ENCODE measurements at regions not wholly inside any gene's neighbourhood (a gene's known extent, or its start where the extent isn't known, plus 50 kb on each side); places are given as distances from the start of the nearest gene placed in this dataset.

DNA sequence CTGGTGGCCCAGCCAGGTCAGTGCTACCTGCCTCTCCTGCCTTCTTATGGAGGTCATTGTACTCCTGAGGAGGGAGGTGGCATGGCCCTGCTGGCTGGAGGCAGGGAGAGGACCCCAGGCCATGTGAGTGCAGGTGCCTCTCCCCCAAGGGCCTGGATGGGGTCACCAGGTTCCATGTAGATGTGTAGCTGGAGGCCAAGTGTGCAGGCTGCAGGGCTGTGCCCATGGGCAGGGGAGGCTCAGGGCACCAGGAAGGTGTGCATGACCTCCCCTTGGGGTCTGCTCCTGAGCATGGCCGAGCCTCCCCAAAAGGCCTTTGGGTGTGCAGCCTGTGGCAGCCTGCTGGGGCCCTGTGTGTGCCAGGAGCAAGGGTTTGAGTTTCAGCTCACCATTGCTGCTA is 128.1 kb upstream of the HDAC4 start:
- no peaks in the 10 kb centered on the region for H3K36me3 ChIP-seq (ENCODE audit: control insufficient read depth, insufficient read depth, low read length)
- no peak overlapping the region for H3K4me3 ChIP-seq
- H3K9me1 ChIP-seq (ENCODE audit: control insufficient read depth, insufficient read depth, low read length) = no peaks in the 10 kb centered on the region
- H2AFZ ChIP-seq (ENCODE audit: low read depth, low read length) = no peak overlapping the region
- peaks cover 0 to 23% of the 10 kb centered on the region in 2 experiments; a peak in 2 of 5 replicates for H3K27me3 ChIP-seq (ENCODE audit: control insufficient read depth in 2 of 2, insufficient read depth in 2 of 2, low read length in 2 of 2)
- intact Hi-C loops (cut with micrococcal nuclease) (no loop called here), in situ Hi-C loops (cut with MboI) (no loop called here)
- no peaks in the 10 kb centered on the region for H4K20me1 ChIP-seq (replicated peaks; ENCODE audit: control insufficient read depth, insufficient read depth, low read length)
- H3K4me2 ChIP-seq (ENCODE audit: insufficient read depth, low read length) = no peak overlapping the region
- DNase-seq (ENCODE audit: extremely low read depth in 1 of 4, low spot score in 3 of 4) = no peak
- H3K79me2 ChIP-seq (ENCODE audit: control insufficient read depth, insufficient read depth, low read length) = no peaks in the 10 kb centered on the region
- H3K27ac ChIP-seq (ENCODE audit: extremely low read depth, low read depth, low read length) = no peak overlapping the region
- H3K4me1 ChIP-seq (replicated peaks in 1 of 2; ENCODE audit: control insufficient read depth in 2 of 2, insufficient read depth in 2 of 2, low read length in 2 of 2) = no peaks in the 10 kb centered on the region
- no peaks in the 10 kb centered on the region for H3K9me3 ChIP-seq (replicated peaks; ENCODE audit: control insufficient read depth, insufficient read depth, low read depth, low read length)
- H3K9ac ChIP-seq (ENCODE audit: insufficient read depth in 1 of 2, low read depth in 2 of 2, low read length in 2 of 2) = no peak overlapping the region
- ATAC-seq = no peak
- FAIRE-seq = no peak
- no CpG with 5 or more reads among the region's 1 CpG for WGBS (ENCODE audit: insufficient coverage, low coverage, missing lambda C conversion rate)
- ChIA-PET CTCF (ENCODE audit: low intra/inter-chr PET ratio) (interaction anchor here (0.5 kb wide), 1 partner anchor 1990 kb away, joined by 3 read pairs; no protein-coding TSS in a partner anchor), POLR2A (no interaction called here)
- TF ChIP-seq NFIC (IDR thresholded peaks at IDR 0.05) = no peak
- no peak for TF ChIP-seq KLF13 (tag; IDR thresholded peaks at IDR 0.05; ENCODE audit: borderline replicate concordance, low read depth)
- no peak for TF ChIP-seq RAD21 (CRISPR knock-in tag; conservative IDR thresholded peaks at IDR 0.05 in 1 of 2, IDR thresholded peaks at IDR 0.05 in 1 of 2)
- TF ChIP-seq MAFF (IDR thresholded peaks at IDR 0.05; ENCODE audit: low read length) = no peak
- TF ChIP-seq HNRNPH1 (optimal IDR thresholded peaks at IDR 0.05; ENCODE audit: low read depth, low read length) = no peak
- BruUV-seq (replicated peaks) = no TSS peak

DNA sequence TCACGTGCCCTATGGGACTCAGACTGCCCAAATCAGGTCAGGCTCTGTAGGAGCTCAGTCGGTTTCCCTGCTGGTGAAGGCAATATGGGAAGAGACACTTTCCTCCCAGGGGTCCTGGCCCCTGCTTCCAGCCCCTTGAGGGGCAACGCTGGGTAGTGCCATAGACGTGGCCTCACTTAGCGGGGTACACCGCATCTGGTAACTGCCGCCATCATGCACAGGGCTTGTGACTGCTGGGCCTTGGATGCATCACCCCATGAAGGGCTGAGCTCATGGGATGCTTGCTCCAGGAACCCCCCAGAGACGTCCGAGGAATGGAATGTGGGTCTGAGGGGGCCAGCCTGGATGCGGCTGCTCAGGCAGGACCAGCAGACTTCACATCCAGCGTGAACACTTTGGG is 127.3 kb upstream of the HDAC4 start:
- Histone ChIP-seq H3K9me1 (ENCODE audit: control insufficient read depth, insufficient read depth, low read length) (no peaks in the 10 kb centered on the region), H3K4me3 (no peak overlapping the region), H3K27me3 (ENCODE audit: control insufficient read depth in 2 of 2, insufficient read depth in 2 of 2, low read length in 2 of 2) (peaks cover 0 to 29% of the 10 kb centered on the region in 2 experiments; a peak in 2 of 5 replicates), H3K9ac (ENCODE audit: insufficient read depth in 1 of 2, low read depth in 2 of 2, low read length in 2 of 2) (no peak overlapping the region), H3K36me3 (ENCODE audit: control insufficient read depth, insufficient read depth, low read length) (no peaks in the 10 kb centered on the region), H3K27ac (ENCODE audit: extremely low read depth, low read depth, low read length) (no peak overlapping the region), H3K4me2 (ENCODE audit: insufficient read depth, low read length) (no peak overlapping the region), H3K4me1 (replicated peaks in 1 of 2; ENCODE audit: control insufficient read depth in 2 of 2, insufficient read depth in 2 of 2, low read length in 2 of 2) (no peaks in the 10 kb centered on the region), H3K9me3 (replicated peaks; ENCODE audit: control insufficient read depth, insufficient read depth, low read depth, low read length) (no peaks in the 10 kb centered on the region), H2AFZ (ENCODE audit: low read depth, low read length) (no peak overlapping the region), H3K79me2 (ENCODE audit: control insufficient read depth, insufficient read depth, low read length) (no peaks in the 10 kb centered on the region), H4K20me1 (replicated peaks; ENCODE audit: control insufficient read depth, insufficient read depth, low read length) (no peaks in the 10 kb centered on the region)
- in situ Hi-C loops (cut with MboI) = no loop called here
- FAIRE-seq = no peak
- no TSS peak for BruUV-seq (replicated peaks)
- 8% methylated on average over 8 of the region's 11 CpGs for WGBS (ENCODE audit: insufficient coverage, low coverage, missing lambda C conversion rate)
- TF ChIP-seq CC2D1A (IDR thresholded peaks at IDR 0.05) (no peak), CXXC5 (CRISPR knock-in tag; IDR thresholded peaks at IDR 0.05) (no peak), FOXJ2 (tag; IDR thresholded peaks at IDR 0.05) (no peak)
- TF ChIP-seq, protein P1, sequence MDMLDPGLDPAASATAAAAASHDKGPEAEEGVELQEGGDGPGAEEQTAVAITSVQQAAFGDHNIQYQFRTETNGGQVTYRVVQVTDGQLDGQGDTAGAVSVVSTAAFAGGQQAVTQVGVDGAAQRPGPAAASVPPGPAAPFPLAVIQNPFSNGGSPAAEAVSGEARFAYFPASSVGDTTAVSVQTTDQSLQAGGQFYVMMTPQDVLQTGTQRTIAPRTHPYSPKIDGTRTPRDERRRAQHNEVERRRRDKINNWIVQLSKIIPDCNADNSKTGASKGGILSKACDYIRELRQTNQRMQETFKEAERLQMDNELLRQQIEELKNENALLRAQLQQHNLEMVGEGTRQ (CRISPR knock-in tag; IDR thresholded peaks at IDR 0.05) = 0 out of 2 replicates have a peak, but pooled peaks have one; percentile 36
- TF ChIP-seq, protein P2, sequence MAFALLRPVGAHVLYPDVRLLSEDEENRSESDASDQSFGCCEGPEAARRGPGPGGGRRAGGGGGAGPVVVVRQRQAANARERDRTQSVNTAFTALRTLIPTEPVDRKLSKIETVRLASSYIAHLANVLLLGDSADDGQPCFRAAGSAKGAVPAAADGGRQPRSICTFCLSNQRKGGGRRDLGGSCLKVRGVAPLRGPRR (CRISPR knock-in tag; IDR thresholded peaks at IDR 0.05) = no peak
- ChIA-PET POLR2A (no interaction called here), CTCF (ENCODE audit: low intra/inter-chr PET ratio) (no interaction called here)
- intact Hi-C loops (cut with micrococcal nuclease) = no loop called here
- no peak for ATAC-seq
- no peak for DNase-seq (ENCODE audit: extremely low read depth in 1 of 4, low spot score in 3 of 4)
